Endothelial cell of umbilical vein (primary cell): ENCODE measurements at regions not wholly inside any gene's neighbourhood (a gene's known extent, or its start where the extent isn't known, plus 50 kb on each side); places are given as distances from the start of the nearest gene placed in this dataset.

Experiments used
- BruUV-seq: library from RNA; stranded (reverse); fragments of 400-500 nt; replicated peaks from 2 replicates; lab custom pipeline; 2021; lab: Mats Ljungman, UMichigan
- CTCF ChIA-PET: fragments of 300-600, 350-600 bp; sonication (Branson Sonifier 250); formaldehyde crosslinking; loops from one replicate; lab custom pipeline; 2021; ENCODE audit warnings: antibody characterized with exemption, inconsistent platforms; lab: Charles Lee
- POLR2A ChIA-PET: fragments of 300-600, 350-600 bp; sonication (Branson Sonifier 250); formaldehyde crosslinking; loops from one replicate; lab custom pipeline; 2021; ENCODE audit warnings: antibody characterized with exemption, inconsistent platforms; lab: Charles Lee
- DNase-seq: peaks from one replicate; pipeline ENCODE4 v3.0.0-alpha.2; 2011; ENCODE audit warnings: low read depth, low spot score
- FAIRE-seq: peaks from 2 replicates; lab custom pipeline; 2011; peaks lifted over from hg19 to GRCh38; lab: Jason Lieb, UNC
- H2AFZ ChIP-seq: 2 replicates; pipeline ENCODE4 v1.6.0; 2012; ENCODE audit warnings: low read depth, low read length, control low read depth, inconsistent platforms
- H3K27ac ChIP-seq: 2 replicates; pipeline ENCODE4 v1.5.1; 2011; ENCODE audit warnings: low read depth, mild to moderate bottlenecking, control low read depth, low read length, moderate library complexity; ENCODE audit not compliant: insufficient read depth
- H3K27me3 ChIP-seq, 2 experiments: 2 replicates each; pipeline versions ENCODE4 v1.6.0 to v1.6.1; 2011; ENCODE audit warnings: low read length in 2 of 2, mixed read lengths in 1 of 2; ENCODE audit not compliant: control insufficient read depth in 2 of 2, insufficient read depth in 2 of 2
- H3K36me3 ChIP-seq, 2 experiments: 2 replicates in 1 of 2; 3 replicates in 1 of 2; pipeline ENCODE4 v1.5.1; 2011; ENCODE audit warnings: low read length in 2 of 2, mild to moderate bottlenecking in 1 of 2, moderate library complexity in 1 of 2; ENCODE audit not compliant: control insufficient read depth in 2 of 2, insufficient read depth in 2 of 2; ENCODE audit errors: extremely low read depth in 1 of 2
- H3K4me1 ChIP-seq: 3 replicates; pipeline ENCODE4 v1.5.1; 2011; ENCODE audit warnings: mild to moderate bottlenecking, low read length; ENCODE audit not compliant: control insufficient read depth, insufficient read depth; ENCODE audit errors: extremely low read depth
- H3K4me2 ChIP-seq: 2 replicates; pipeline ENCODE4 v1.6.1; 2011; ENCODE audit warnings: low read length, control low read depth, mixed read lengths; ENCODE audit not compliant: insufficient read depth
- H3K4me3 ChIP-seq, 3 experiments: fragments of 200-600 bp in 1 of 3; sonication (generic), shearing (Covaris generic) in 1 of 3; replicated peaks in 1 of 3; 2 replicates each; pipeline ENCODE4 v1.5.1; 2011 to 2016; ENCODE audit warnings: control low read depth in 3 of 3, low read length in 3 of 3, mild to moderate bottlenecking in 2 of 3, inconsistent platforms in 1 of 3, low read depth in 1 of 3, moderate library complexity in 1 of 3; ENCODE audit not compliant: insufficient read depth in 1 of 3
- H3K79me2 ChIP-seq: 2 replicates; pipeline ENCODE4 v1.6.0; 2012; ENCODE audit warnings: low read length, inconsistent platforms; ENCODE audit not compliant: control insufficient read depth, insufficient read depth
- H3K9ac ChIP-seq: replicated peaks from 2 replicates; pipeline ENCODE3; 2011; ENCODE audit warnings: low read length, control low read depth; ENCODE audit not compliant: insufficient read depth; ENCODE audit errors: extremely low read depth
- H3K9me1 ChIP-seq: replicated peaks from 3 replicates; pipeline ENCODE4 v1.6.0; 2011; ENCODE audit warnings: mild to moderate bottlenecking, low read length; ENCODE audit not compliant: control insufficient read depth, insufficient read depth; ENCODE audit errors: extremely low read depth
- H3K9me3 ChIP-seq: replicated peaks from 2 replicates; pipeline ENCODE4 v1.5.1; 2012; ENCODE audit warnings: low read length, inconsistent platforms; ENCODE audit not compliant: control insufficient read depth, insufficient read depth
- H4K20me1 ChIP-seq: replicated peaks from 2 replicates; pipeline ENCODE3; 2011; ENCODE audit warnings: mild to moderate bottlenecking, low read length; ENCODE audit not compliant: control insufficient read depth, insufficient read depth; ENCODE audit errors: extremely low read depth
- EZH2 ChIP-seq: IDR thresholded peaks from 2 replicates; pipeline ENCODE4 v1.6.1; 2012; ENCODE audit warnings: borderline replicate concordance, low read depth, mild to moderate bottlenecking, moderate library complexity, low read length, inconsistent platforms; ENCODE audit not compliant: severe bottlenecking
- FOS ChIP-seq: IDR thresholded peaks from 2 replicates; pipeline ENCODE4 v1.6.1; 2011; ENCODE audit warnings: mild to moderate bottlenecking, low read length, moderate library complexity, borderline replicate concordance; ENCODE audit not compliant: insufficient read depth
- MYC ChIP-seq: IDR thresholded peaks from one replicate; pipeline ENCODE4 v1.6.1; 2011; ENCODE audit warnings: mild to moderate bottlenecking, low read depth, low read length
- POLR2A ChIP-seq: IDR thresholded peaks from 2 replicates; pipeline ENCODE4 v1.6.1; 2012; ENCODE audit warnings: low read depth, mild to moderate bottlenecking, control low read depth, low read length
- POLR2AphosphoS5 ChIP-seq: IDR thresholded peaks from 2 replicates; pipeline ENCODE4 v1.6.1; 2012; ENCODE audit warnings: low read depth, mild to moderate bottlenecking, control low read depth, low read length, moderate library complexity; ENCODE audit not compliant: insufficient read depth
- dilution Hi-C: fragments of 300-500 bp; cut with MboI; formaldehyde crosslinking; loops from one replicate; pipeline ENCODE4 v1.15.0; 2019; ENCODE audit warnings: low sequenced_read_pairs; ENCODE audit not compliant: extremely low pct_ligation_motif_present
- intact Hi-C: fragments of 100-400 bp; cut with micrococcal nuclease; formaldehyde crosslinking; loops from one replicate; pipeline ENCODE4 v1.10.0; 2022
- TF ChIP-seq, protein P1 (sequence below), 2 donors: IDR thresholded peaks; 1 replicate in 1 of 2; 2 replicates in 1 of 2; pipeline ENCODE4 v1.5.1; 2011; ENCODE audit warnings: low read length in 2 of 2, mild to moderate bottlenecking in 2 of 2, moderate library complexity in 2 of 2, control low read depth in 1 of 2, inconsistent platforms in 1 of 2, low read depth in 1 of 2; ENCODE audit not compliant: insufficient read depth in 1 of 2; ENCODE audit errors: extremely low read depth in 1 of 2

DNA sequence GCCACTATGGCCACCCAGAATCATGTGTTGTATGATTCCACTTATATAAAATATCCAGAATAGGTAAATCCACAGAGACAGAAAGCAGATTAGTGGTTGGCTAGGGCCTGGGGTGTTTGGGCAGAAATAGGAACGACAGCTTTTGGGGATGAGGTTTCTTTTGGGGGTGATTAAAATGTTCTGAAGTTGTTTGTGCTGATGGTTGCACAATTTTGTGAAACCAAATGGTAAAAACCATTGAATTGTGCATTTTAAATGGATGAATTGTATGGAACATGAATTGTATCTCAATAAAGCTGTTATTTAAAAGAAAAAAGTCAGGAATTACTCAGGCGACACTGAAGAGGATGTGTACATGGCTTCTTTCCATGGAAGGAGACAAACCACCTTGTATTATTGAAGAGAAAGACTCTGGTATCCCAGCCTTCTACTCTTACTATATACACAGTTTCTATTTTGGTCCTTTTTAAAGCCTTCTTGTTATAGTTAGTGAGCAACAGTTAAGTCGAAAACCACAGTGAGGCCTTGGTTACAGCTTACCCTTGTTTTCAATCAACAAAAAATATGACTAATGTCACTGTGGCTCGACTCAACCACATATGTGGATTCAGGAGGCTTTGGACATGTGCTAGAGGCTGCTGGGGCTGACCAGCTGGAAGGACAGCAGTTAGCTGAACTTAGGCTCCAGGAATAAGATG, 57.1 kb upstream of the KMT2E start:
- H3K9me1 ChIP-seq, result no peaks in the 10 kb centered on the region
- H3K36me3 ChIP-seq, result no peaks in the 10 kb centered on the region
- TF ChIP-seq FOS (no peak), POLR2AphosphoS5 (no peak), MYC (no peak), POLR2A (no peak), EZH2 (no peak)
- TF ChIP-seq, protein P1, sequence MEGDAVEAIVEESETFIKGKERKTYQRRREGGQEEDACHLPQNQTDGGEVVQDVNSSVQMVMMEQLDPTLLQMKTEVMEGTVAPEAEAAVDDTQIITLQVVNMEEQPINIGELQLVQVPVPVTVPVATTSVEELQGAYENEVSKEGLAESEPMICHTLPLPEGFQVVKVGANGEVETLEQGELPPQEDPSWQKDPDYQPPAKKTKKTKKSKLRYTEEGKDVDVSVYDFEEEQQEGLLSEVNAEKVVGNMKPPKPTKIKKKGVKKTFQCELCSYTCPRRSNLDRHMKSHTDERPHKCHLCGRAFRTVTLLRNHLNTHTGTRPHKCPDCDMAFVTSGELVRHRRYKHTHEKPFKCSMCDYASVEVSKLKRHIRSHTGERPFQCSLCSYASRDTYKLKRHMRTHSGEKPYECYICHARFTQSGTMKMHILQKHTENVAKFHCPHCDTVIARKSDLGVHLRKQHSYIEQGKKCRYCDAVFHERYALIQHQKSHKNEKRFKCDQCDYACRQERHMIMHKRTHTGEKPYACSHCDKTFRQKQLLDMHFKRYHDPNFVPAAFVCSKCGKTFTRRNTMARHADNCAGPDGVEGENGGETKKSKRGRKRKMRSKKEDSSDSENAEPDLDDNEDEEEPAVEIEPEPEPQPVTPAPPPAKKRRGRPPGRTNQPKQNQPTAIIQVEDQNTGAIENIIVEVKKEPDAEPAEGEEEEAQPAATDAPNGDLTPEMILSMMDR (IDR thresholded peaks at IDR 0.05; ENCODE audit: extremely low read depth in 1 of 2, insufficient read depth in 1 of 2, low read depth in 1 of 2, low read length in 2 of 2), result no peak
- DNase-seq (no peak), FAIRE-seq (no peak)
- no TSS peak for BruUV-seq
- no peak overlapping the region for H3K27ac ChIP-seq
- no peaks in the 10 kb centered on the region for H3K79me2 ChIP-seq
- peak overlapping the region; percentile 64 for H2AFZ ChIP-seq
- no peaks in the 10 kb centered on the region for H3K27me3 ChIP-seq
- ChIA-PET POLR2A (no interaction called here), CTCF (no interaction called here)
- peaks cover 6% of the 10 kb centered on the region for H3K4me1 ChIP-seq
- H4K20me1 ChIP-seq, result no peaks in the 10 kb centered on the region
- H3K9me3 ChIP-seq, result no peaks in the 10 kb centered on the region
- no peak overlapping the region for H3K4me2 ChIP-seq
- H3K9ac ChIP-seq, result no peak overlapping the region
- intact Hi-C loops, result no loop called here
- H3K4me3 ChIP-seq, result no peak overlapping the region
- dilution Hi-C loops, result no loop called here
